ENCODE measurements at regions not wholly inside any gene's neighbourhood (a gene's known extent, or its start where the extent isn't known, plus 50 kb on each side); places are given as distances from the start of the nearest gene placed in this dataset.

GRCh38 chr10:33809732-33810131 lies 475.3 kb upstream of the NRP1 start (continued):
- TF ChIP-seq EZH2 (IDR thresholded peaks at IDR 0.05; ENCODE audit: low read depth, low read length, severe bottlenecking) (no peak), CHD2 (IDR thresholded peaks at IDR 0.05; ENCODE audit: low read length) (no peak), JUN (IDR thresholded peaks at IDR 0.05; ENCODE audit: low read depth, low read length) (no peak), TCF12 (IDR thresholded peaks at IDR 0.05; ENCODE audit: low read depth, low read length) (no peak), CBX8 (IDR thresholded peaks at IDR 0.05; ENCODE audit: borderline replicate concordance, low read depth, low read length) (no peak), GTF2F1 (IDR thresholded peaks at IDR 0.05; ENCODE audit: borderline replicate concordance, low read depth, low read length) (no peak)

All from H1 (cell line).